ENCODE measurements at regions not wholly inside any gene's neighbourhood (a gene's known extent, or its start where the extent isn't known, plus 50 kb on each side); places are given as distances from the start of the nearest gene placed in this dataset.

GRCh38 chr5:123671711-123672456, 159.9 kb downstream of the CSNK1G3 start:
- H3K4me1 ChIP-seq: peaks cover 23% of the 10 kb centered on the region
- H3K27ac ChIP-seq: no peak overlapping the region; the same call in 1 of the 2 replicates
- H3K9me3 ChIP-seq (replicated peaks): peaks cover 3% of the 10 kb centered on the region; the same call in 1 of the 2 replicates
- H3K27me3 ChIP-seq: no peaks in the 10 kb centered on the region
- DNase-seq: no peak
- no peaks in the 10 kb centered on the region for H3K36me3 ChIP-seq
- no peak overlapping the region for H3K4me3 ChIP-seq

- H3K36me3 ChIP-seq: no peaks in the 10 kb centered on the region
- peaks cover 23% of the 10 kb centered on the region for H3K4me1 ChIP-seq
- H3K4me3 ChIP-seq: no peak overlapping the region
- no peaks in the 10 kb centered on the region for H3K27me3 ChIP-seq
- no peaks in the 10 kb centered on the region; the same call in 1 of the 2 replicates for H3K9me3 ChIP-seq (replicated peaks)
- peak overlapping the region; percentile 2; the same call in 1 of the 2 replicates for H3K27ac ChIP-seq
- DNase-seq: peak; percentile 32 to 79
These were observed 159.1 kb downstream of the CSNK1G3 start for GRCh38 chr5:123671042-123671441.

Measured in SJCRH30 (cell line).